RCC 7860 (cell line): ENCODE measurements at regions not wholly inside any gene's neighbourhood (a gene's known extent, or its start where the extent isn't known, plus 50 kb on each side); places are given as distances from the start of the nearest gene placed in this dataset.

ENCODE experiments used
- DNase-seq: peaks from one replicate; pipeline ENCODE4 v3.0.0-alpha.2; 2015; ENCODE audit warnings: low spot score
- FAIRE-seq: peaks from 2 replicates; lab custom pipeline; 2012; peaks lifted over from hg19 to GRCh38; lab: Jason Lieb, UNC

- DNase-seq (peak; percentile 27), FAIRE-seq (no peak)
Measured at GRCh38 chr7:89887489-89887888, 266.8 kb upstream of the STEAP1 start.

DNA sequence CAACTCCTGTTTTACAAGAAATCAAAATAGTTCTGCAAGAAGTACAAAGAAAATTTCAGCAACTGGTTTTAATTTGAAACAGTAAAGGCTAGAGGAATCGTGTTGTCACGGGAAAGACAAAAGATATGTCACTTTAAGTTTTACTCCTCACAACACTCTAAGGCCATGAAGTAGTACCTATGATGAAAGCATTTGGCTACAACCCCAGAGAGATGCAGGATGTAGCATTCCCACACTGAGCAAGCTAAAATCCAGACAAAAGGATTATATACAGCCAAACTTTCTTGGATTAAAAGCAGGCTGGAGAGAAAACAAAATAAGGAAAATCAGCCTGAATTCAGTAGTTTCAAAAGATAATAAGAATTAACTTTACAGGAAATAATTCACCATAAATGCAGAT is 245.5 kb upstream of the STEAP1 start:
- DNase-seq, result no peak
- FAIRE-seq, result no peak

GRCh38 chr7:89914711-89915110 is 239.6 kb upstream of the STEAP1 start:
- DNase-seq (no peak), FAIRE-seq (no peak)

DNA sequence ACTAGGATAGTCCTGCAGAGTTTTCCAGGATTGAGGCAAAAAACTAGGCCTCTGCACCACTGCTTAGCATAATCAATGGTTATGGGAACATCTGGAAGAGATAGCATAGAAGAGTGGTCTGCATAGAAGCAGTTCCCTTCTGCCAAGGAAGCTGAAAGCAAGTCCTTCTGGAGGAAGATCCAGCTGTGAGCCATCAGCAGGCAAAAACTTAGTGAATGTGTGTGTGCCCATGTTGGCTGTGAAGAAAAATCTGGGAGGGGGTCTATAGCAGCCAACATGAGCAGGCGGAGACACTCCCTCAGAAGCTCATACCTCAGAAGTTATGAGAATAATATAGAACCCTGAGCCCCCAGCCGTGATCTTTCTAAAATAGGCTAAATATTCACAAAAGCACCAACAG is 228.1 kb upstream of the STEAP1 start:
- FAIRE-seq (no peak), DNase-seq (no peak)

DNA sequence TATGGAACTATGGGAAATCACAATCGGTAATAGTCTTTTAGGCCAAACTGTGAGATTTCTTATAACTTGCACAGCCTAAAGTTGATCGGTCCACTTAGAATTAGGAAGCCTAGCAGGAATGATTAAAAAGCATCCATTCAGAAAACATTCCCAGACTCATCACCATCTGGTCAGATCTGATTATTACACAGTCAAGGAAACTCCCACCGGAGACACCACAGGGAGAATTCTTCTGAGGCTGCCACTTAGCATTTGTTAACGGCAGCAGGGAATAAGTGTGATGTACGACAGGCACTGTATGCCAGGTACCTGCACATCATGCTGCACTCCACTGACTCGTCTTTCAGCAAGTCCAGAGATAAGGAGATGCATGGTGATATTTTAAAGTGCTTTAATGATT is 227.6 kb upstream of the STEAP1 start:
- DNase-seq (no peak), FAIRE-seq (no peak)

- FAIRE-seq (no peak), DNase-seq (no peak)
Measured at GRCh38 chr7:89927762-89928161, 226.5 kb upstream of the STEAP1 start.

GRCh38 chr7:89928451-89928850 is 225.8 kb upstream of the STEAP1 start:
- FAIRE-seq (no peak), DNase-seq (no peak)

DNA sequence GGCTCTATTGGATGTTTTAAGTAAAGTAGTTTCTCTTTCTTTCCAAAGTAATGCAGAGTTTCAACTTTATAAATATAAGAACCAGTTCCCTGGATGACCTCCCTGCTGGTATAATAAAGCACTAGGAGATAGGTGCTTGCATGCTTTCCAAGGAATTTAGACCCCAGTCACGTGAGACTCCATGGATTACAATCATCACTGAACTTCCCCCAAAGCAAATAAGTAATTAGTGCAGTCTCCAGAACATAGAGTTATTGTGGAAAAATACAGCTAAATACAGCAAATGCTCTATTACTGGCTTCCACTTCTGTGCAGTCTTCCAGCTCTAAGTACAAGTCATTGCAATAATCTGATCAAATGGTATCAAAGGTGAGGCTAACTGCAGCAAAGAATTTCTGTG is 220.2 kb upstream of the STEAP1 start:
- DNase-seq, result no peak
- FAIRE-seq, result no peak

GRCh38 chr7:89943525-89944050 is 210.7 kb upstream of the STEAP1 start:
- DNase-seq, result no peak
- no peak for FAIRE-seq

DNA sequence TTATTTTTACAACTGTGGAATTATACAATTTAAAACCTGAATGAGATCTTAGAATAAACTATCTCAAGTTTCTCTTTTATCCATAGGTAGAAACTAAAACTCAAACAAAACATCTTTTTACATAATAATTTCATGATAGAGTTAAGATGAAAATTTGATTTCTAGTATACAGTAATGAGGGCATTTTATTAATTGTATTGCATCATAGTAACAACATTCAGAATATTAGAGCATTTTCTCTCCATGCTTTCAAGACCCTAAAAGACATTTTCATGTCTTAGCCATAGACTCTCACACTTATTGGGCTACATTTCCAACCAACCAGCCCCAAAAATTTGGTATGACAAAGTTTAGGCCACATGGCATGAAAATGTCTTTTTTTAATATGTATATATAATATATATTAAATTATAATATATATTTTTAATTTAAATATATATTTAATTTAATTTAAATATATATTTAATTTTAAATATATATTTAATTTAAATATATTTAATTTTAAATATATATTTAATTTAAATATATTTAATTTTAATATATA is 195.7 kb upstream of the STEAP1 start:
- no peak for DNase-seq

GRCh38 chr7:89966067-89966664 is 188.1 kb upstream of the STEAP1 start:
- no peak for DNase-seq
- FAIRE-seq, result no peak

More for the DNA sequence above, 195.7 kb upstream of the STEAP1 start:
- FAIRE-seq, result no peak

DNA sequence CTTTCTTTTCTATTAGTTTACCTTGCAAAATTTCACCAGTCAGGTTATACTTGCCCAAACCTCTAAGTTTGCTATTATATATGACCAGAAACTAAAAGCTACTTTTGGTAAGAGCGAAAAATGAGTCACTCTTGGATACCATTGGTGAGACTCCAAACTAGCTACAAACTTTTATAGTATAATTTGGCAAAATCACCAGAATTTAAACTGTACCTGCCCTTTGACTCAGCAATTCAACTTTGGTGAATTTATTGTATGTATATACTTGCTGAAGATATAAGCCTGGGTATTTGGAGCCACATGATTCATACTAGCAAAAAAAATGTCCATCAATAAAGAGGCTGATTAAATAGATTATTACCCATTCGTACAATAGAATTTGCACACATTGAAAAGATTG is 178.7 kb upstream of the STEAP1 start:
- FAIRE-seq (no peak), DNase-seq (no peak)

DNA sequence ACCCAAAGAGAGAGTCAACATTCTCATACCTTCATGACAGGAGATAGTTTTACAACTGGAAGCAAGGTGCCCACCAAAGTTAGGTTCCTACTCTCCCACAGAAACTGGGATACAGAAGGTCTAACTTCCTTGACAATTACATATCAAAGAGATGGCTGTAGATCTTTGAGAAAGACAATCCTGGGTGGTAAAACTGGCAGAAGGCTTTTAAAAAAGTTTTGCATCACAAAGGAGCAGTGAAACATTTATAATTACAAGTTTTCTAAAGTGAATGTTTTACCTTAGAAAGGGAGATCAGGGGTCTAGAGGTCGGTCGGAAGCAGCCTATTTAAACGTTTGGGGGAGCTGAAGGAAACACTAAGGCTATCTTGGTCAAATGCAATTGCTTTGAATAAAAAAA is 166.6 kb upstream of the STEAP1 start:
- FAIRE-seq (no peak), DNase-seq (no peak)

GRCh38 chr7:89988074-89988473 is 166.2 kb upstream of the STEAP1 start:
- DNase-seq, result no peak
- FAIRE-seq, result no peak

GRCh38 chr7:89989454-89989853 is 164.8 kb upstream of the STEAP1 start:
- DNase-seq (no peak), FAIRE-seq (no peak)

DNA sequence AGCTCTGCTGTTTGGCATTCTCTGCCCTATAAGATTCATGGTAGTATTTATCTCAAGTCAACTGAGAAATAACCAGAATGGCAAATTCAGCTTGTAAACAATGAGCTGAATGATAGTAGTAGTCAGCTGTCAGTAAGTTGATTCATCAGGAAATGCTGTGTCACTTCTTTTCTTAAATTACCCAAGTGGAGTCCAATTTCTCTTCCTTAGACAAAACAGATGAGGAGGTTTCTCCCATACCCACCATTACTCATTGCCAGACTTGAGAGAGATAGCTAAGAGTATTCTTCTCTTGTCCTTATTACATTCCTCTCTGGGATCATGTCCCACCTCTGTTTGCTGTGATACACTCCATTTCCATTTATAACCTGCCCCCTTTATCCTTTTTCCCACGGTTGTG is 159.8 kb upstream of the STEAP1 start:
- no peak for FAIRE-seq
- no peak for DNase-seq

DNA sequence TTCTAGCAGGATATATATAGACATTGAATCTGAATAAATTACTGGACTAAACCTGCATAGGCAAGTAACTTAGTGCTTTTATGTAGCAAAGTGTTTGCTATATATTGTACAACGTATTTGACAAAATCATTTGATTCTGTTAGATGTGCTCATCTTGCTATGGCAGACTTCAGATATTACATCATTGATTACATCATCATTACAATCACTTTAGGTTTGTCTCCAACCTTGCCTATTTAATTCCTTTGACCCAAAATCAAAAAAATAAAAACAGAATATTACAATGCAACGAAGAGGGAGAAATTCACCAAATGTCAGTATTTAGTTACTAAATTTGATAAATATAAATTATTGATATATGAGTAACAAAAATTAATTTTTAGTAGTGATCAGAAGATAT is 155.7 kb upstream of the STEAP1 start:
- FAIRE-seq (no peak), DNase-seq (no peak)

DNA sequence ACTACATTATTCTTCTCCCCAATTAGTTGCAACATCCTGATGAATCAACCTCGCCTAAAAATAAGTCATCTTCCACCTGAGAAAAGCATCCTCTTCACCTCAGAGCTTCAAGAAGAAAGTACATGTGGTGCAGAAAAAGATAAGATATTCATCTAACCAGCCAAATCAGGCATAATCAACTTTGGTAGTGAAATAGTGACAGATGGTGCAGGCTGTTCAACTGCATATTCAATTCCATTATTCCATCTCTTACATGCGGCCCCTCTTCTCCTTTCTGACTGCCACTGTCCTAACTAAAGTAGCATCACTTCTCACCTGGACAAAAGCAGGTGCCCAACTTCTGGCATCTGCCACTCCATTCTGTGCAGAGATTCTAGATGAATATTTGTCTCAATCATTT is 148.4 kb upstream of the STEAP1 start:
- DNase-seq, result no peak
- no peak for FAIRE-seq

DNA sequence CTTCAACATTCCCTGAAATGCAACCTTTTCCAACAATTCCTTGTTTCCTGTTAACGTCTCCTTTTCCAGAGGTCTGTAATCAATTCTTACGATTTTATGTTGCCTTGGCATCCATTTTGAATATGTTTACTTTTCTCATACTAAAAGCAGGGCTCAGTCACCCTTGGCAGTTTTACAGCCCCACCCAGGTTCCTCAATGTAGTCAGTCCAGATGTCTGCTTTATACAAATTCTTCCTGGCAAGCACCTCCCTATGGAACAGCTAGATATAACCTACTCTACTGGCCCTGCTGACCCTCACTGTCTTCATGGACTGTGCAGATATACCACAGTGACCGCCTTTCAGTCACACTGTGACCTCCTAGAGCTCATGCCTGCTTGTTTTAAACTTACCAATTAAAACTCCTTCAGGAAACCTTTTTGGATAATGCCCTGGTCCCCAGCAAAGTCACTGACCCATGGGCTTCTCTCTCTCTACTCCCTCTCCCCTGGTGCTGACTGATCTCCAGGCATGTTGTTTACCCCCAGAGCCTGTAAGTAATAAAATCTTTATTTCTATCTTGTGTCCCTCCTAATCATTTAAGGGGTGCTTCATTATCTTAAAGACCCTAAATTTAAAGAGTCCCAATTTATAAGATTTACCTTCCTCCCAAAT is 147.1 kb upstream of the STEAP1 start:
- DNase-seq (no peak), FAIRE-seq (no peak)

DNA sequence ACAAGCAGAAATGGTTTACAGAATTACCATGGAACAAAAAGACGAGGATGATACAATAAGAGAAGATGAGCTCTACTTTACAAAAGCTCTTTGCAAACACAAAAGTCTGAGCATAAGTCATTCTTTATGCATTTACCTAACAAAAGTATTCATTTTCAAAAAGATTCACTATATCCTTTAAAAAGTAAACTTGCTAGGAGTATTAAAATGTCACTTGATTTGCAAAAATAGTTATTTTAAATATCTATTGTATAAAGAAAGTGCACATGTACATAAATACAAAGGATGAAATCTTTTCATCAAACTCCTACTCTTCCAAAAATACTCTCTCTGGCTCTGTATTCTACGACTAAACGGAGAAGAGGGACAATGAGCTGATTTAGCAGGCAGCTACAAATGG is 146.4 kb upstream of the STEAP1 start:
- FAIRE-seq (no peak), DNase-seq (no peak)

- DNase-seq (no peak), FAIRE-seq (no peak)
Measured at GRCh38 chr7:90022213-90022612, 132.1 kb upstream of the STEAP1 start.

GRCh38 chr7:90025771-90026170 is 128.5 kb upstream of the STEAP1 start:
- FAIRE-seq, result no peak
- no peak for DNase-seq
